ENCODE measurements at regions not wholly inside any gene's neighbourhood (a gene's known extent, or its start where the extent isn't known, plus 50 kb on each side); places are given as distances from the start of the nearest gene placed in this dataset.

DNA sequence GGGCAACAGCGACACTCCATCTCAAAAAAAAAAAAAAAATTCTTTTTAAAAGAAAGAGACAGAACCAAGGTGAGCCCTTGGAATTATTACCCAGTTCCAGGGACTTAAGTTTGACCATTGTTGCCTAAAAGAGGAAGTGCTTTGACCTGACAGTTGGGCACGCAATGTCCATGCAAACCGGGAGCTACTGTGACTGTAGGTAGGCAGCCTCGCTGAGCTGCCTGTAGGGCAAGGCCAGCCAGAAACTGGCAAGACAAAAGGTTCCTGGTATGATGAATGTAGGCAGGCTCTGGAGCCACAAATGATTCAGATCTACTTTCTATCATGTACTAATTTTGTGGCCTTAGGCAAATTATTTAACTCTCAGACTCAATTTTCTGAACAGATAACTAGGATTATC is 334.8 kb upstream of the ZNF462 start:
- no peak for DNase-seq (ENCODE audit: low read depth)

DNA sequence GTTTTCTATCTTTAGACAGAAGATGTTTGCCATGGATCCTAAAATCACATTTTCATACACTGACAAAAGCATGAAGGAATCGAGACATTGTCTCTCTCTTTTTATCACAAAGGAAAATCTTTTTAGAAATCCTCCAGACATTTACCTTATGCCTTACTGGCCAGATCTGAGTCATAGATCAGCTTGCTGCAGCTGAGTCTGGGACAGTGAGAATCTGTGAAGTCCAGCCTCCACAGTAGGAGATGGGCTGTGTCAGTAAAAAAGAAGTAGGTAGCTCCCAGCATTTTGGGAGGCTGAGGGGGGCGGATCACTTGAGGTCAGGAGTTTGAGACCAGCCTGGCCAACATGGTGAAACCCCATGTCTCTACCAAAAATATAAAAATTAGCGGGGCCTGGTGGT is 333.4 kb upstream of the ZNF462 start:
- DNase-seq (ENCODE audit: low read depth) = no peak

DNA sequence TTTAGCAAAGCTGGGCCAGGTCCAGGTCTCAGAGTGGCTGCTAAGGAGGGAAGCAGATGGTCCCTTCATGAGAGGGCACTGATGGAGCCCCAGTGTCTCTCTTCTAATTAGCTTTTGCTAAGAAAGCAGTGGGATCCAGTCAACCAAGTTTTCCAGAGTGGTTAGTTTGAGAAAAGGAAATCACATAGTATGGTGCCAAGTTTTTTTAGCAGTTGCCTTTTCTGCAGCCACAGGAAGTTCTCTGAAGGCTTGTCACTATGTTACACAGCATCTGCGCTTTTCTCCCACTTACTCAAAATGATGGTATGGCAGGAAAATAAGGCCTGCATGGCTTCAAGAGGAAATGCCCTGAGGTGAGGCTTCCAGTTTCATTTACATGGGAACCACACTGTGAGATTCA is 331.5 kb upstream of the ZNF462 start:
- no peak for DNase-seq (ENCODE audit: low read depth)

DNA sequence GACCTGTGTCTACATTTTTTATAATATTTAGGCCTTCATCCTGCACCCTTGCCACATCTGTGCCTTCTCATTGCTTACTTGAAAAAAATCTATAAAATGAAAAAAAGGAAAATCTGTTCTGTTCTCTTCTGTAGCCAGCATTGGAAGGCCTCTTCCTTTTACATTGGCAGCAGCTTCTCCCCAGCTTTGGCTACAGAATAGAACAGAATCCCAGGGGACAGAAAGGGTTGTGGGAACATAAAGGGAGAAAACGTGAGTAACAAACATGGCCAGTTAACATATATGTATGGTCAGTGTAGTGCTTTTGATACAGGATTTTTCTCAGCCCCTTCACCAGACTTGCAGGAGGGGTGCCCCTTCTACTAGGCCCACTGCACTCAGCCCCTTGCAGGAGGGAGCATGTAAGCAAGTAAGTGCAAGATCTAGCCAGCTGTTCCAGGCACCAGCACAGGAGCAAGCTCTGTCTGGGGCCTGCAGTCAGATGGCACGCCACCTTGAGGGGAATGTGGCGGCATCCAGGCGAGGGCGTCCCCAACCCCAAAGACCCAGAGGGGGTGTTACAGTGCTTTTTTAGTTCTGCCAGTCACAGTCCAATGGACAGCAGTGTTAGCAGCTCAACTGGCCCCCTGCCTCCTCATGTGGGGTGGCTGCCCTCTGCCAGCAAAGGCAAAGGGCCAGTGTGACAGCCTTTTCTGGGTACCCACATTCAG is 330.5 kb upstream of the ZNF462 start:
- DNase-seq (ENCODE audit: low read depth) = no peak

DNA sequence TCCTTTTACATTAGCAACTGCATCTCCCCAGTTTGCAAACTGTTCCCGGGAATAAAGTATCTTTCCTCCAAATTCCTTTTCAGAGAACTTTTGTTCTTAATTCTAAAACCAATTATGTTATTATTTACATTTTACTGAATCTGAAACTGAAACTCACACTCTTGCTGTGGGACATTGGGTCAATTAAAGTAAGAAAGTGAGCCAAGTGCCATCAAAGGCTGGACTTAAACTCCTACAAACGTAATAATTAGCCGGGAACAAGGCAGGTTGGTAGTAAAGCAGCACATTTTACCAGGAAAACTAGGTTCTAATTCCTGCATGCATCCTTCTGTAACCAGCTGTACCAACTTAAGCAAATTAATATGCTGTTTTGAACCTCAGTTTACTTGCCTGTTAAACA is 328.2 kb upstream of the ZNF462 start:
- DNase-seq (ENCODE audit: low read depth) = no peak

DNA sequence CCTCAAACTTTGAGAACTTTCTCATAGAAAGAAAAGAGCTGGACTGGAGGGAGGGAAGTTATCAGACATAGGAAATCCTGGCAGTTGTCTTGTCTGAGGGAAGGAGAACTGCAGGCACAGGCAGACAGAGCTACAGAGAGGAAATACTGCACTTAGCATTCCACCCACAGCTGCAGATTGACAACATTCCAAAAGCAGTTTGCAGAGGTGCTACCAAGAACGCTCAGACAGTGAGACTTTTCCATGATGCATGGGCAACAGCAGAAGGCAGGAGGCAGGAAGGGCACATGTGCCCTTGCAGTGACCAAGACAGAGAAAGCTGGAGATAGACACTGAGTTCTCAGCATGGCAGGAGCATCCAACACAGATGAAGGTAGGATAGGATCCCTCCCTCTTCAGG is 327.5 kb upstream of the ZNF462 start:
- no peak for DNase-seq (ENCODE audit: low read depth)

DNA sequence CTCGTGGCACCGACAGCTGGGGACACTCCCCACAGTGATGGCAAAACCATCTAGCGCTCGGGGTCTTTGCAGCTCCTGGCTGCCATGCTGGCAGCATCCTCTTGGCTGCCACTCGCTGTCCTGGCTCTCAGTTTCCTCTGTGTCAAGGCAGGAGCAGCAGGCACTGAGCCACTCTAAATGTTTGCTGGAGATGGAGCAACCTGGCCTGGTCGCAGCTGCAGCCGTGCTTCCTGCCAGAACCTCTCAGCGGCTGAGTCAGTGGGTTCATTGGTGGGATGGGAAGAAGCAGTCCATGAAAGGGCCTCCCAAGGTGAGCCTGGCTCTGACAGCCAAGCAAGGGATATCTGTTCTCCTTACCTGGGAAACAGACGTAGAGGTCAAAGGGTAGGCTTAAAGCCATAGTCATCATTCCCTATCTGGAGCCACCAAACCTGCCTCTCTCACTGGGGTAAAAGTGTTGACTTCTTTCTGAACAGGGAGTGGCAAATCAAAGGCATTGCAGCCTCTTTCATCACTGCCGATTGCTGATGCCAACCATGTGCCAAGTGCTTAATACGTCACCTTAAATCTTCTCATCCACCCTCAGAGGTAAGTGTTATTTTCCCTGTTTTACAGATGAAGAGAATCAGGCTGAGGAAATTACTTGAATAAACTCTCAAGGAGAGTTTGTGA is 304.8 kb upstream of the ZNF462 start:
- no peak for DNase-seq (ENCODE audit: low read depth)

DNA sequence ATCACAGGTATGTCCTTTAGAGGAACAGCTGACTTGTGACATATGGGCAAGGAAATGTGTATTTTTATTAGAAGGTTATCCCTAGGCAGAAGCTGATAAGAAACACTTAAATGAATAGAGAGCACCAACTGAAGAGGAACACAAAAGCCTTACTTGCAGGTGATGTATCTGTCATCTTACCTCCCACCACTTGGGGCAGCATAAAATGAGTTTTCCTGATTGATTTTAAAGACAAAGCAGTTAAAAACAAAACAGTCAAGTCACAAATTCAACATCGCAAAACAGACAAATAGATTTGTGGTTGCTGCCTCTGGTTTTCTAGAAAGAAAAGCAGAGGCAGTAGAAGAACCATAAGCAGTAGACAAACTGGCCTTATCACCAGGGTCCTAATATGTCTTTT is 302.4 kb upstream of the ZNF462 start:
- no peak for DNase-seq (ENCODE audit: low read depth)

DNA sequence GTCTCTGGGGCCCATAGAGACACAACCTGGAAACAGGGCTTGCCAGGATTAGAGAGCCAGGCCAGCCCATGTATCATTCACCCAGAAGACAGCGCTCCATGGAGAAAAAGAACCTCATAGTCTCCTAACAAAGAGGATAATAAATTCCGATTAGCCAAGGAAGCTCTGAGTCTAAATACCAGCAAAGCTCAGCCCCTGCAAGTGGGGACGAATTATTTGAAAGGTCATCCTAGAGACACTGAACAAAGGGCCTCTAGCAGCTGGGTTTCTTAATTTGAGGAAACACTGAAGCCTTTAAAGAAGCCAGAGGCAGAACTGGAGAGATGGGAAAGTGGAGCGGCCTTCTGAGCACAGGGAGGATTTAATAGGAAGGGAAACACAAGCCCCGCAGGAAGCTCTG is 287.1 kb upstream of the ZNF462 start:
- no peak for DNase-seq (ENCODE audit: low read depth)

DNA sequence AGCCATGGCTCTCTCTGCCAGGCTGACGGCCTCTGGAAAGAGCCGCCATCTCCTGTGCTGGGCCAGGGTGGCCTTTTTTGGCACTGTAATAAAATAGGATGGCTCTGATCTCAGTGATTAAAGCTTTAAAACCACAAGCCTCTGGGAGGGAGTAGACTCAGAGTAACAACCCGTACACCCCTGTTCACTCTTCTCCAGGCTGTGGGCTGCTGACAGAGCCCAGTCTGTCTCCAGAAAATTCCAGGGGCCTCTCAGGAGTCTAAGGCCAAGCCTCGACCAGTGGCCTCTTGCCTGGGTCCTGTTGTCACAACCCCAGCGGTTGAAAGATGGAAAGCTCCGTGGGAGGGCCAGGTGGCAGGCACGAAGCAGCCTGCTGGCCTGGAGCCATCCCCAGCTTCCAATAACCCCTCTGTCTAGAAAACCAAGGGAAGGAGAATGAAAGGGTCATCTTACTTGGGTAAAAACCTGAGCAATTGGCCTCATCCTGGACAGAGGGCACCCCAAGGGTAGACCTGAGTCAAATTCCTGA is 286.7 kb upstream of the ZNF462 start:
- no peak for DNase-seq (ENCODE audit: low read depth)

DNA sequence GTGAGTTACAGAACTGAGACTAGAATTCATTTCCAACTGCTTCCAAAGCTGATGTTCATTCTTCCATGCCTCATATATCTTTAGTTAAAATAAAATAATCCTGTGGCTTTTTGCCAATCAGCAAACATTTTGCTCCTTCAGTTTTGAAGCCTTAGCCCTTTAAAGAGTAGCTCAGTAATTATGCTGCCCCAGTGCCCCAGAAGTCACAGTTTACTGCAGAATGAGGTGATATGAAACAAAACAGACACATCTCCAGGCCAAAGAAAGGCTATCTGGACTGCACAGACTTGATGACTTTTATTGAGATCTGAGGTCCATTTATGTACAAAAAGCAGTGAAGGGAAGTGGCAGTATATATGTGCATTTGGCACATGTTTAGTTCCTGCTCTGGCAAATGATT is 285.8 kb upstream of the ZNF462 start:
- no peak for DNase-seq (ENCODE audit: low read depth)

DNA sequence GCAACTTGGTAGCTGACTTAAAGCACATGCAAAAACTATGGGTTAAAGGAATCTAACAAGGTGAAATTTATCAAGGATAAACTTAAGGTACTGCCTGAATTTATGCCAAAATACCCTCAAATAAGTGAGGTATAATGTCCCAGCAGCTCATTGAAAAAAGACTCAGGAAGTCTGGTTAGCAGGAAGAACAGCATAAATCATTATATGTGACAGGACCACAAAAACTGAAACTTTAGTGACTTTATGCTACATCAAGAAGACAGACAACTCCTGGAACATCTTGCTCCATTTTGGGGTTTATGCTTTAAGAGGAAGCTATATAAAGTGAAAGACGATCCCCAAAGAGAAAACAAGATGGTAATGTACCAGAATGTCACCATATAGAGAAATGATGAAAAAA is 282.4 kb upstream of the ZNF462 start:
- no peak for DNase-seq (ENCODE audit: low read depth)

DNA sequence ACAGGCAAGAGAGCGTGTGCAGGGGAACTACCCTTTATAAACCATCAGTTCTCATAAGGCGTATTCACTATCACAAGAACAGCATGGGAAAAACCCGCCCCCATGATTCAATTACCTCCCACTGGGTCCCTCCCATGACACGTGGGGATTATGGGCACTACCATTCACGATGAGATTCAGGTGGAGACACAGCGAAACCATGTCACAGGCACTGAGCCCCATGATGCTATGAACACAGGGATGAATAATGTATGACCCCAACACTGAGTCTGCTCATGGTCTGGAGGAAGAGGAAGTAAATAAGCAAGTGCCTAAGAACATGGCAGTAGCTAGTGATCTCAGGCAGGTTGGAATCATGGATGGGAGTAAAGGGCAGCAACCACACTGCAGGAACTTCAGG is 281.0 kb upstream of the ZNF462 start:
- DNase-seq (ENCODE audit: low read depth) = no peak

DNA sequence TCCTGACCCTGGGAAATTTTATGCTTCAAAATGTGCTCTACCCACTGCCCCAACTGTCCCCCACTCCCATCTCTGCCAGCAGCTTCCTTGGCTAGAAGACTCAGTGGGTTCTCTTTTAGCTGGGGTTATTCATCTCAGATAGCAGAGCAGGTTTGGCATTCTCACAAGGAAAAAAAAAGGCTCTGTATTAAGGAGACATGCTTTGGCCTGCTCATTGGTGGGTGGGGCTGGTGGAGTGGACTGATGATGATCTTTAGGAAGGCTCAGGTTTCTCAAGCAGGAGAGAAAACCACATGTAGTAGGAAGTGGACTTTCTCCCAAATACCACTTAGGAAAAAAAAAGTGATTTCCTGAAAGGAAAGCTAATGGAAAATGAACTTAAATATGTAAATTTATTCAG is 279.2 kb upstream of the ZNF462 start:
- no peak for DNase-seq (ENCODE audit: low read depth)

DNA sequence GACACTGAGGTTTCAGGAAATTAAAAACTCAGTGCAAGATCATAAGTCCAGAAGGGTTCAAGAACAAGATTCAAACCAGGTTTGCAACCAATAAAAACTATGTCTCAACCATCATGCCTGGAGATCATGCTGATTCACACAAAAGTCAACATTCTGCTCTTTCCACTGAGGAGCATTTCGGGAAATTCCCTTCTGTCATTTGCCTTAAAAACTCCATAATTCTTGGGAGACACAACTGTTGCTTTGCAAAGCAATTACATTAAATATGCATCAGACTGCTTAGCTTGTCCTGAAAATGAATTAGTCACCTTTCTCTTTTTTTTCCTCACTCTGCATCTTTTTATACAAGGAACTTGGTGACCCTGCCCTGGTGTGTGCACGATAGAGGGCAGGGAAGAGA is 275.9 kb upstream of the ZNF462 start:
- no peak for DNase-seq (ENCODE audit: low read depth)

DNA sequence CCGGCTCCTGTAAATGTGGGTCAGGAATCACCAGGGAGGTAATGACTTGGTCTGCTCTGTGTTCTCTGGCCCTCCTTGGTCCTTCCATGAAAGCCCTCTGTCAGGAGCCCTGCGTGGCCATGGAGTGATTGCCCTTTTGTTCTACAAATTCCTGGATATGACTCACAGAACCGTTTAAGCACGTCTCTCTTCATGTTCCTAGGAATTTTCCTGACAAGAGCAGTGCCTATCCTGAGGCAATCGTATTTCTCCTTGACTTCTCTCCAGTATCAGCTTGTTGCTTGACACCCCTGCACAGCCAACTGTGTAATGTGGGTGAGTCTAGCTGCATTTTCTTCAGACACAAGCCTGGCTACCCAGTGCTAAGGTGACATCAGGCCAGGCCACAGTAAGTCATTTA is 274.3 kb upstream of the ZNF462 start:
- DNase-seq (ENCODE audit: low read depth) = no peak

DNA sequence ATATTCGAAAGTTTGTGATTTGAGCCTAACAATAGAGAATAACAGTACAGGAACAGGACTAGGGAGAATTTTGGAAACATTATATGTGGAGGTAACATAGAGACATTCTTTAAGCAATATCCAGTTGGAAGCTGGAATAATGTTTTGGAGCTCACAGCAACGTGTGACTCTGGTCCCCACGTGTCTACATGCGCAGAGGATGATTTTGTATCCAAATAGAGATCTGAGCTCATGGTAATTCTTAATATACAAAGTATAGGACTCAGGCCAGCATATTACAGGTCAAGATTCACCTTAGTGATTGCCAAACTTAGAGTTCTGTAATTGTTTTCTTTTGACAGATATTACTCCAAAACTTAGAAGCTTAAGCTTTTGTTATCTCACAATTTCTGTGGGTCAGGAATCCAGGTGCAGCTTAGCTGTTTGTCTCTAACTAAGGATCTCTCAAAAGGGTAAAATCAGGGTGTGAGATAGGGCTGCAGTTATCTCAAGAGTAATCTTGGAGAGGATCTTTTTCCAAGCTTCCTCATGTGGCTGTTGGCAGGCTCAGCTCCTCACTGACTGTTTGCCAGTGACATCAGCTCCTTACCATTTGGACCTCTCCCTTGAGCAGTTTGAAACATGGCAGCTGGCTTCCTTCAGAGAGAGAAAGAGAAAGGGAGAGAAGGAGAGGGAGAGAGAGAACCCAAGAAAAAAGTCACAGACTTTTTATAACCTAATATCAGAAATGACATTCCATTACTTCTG is 272.0 kb upstream of the ZNF462 start:
- no peak for DNase-seq (ENCODE audit: low read depth)

DNA sequence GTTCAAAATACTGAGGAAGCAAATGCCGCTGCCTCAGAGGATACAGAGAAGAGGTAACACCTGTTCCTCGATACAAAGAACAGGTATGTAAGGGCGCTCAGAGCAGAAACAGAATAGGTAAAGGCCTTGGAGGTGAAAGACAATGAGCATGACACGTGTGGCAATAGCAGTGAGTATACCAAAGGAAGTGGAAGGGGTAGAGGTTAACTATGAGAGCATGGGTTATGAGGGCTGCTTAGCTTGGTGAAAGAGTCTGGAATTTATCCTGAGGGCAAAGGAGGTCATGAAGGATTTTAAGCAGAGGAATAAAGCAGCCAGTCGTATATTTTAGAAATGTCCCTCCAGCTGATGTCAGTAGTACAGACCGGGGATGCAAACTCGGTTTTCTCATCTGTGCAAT is 269.8 kb upstream of the ZNF462 start:
- no peak for DNase-seq (ENCODE audit: low read depth)

DNA sequence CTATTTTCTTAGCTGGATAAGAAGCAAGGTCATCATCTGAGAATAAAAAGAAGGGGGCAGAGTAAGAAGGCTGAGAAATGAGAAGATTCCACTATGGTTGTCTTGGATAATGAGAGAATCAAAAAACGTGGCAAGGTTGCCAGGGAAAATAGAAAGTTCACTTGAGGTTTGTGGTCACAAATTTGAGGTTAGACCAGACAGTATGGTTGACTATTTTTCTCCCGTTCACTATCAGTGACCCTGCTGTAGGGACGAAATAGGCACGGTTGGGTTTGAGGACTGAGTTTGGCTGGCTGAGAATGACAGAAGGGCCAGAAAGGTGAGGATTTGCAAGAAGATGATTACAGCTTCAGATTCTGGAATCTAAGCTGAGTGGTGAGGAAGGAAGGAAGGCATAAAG is 266.0 kb upstream of the ZNF462 start:
- DNase-seq (ENCODE audit: low read depth) = no peak

DNA sequence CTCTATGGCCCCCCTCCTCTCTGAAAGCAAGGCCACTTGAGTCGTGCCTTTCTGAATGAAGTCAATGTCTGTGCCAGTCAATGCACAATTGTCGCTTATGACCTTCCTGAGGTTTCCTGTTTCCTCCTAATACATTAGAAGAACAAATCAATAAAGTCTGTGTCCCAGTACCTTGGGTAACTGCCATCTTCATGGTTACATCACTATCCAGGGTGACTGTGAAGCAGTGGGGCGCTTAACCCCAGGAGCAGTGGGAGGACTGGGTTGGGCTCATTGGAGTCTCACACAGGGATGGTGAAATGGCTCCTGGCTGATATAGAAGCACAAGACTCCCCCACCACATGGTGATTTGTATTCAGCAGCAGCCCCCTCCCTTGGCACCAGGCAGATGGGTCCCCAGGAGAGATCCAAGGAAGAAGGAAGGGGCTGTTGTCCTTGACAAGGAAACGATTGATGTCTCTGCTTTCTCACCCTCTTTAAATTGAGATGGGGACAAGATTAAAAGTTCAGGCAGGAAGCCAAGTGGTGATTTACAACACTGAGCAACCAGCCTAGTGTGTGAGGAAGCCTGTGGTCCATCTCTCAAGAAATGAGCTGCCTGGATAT is 261.9 kb upstream of the ZNF462 start:
- no peak for DNase-seq (ENCODE audit: low read depth)

DNA sequence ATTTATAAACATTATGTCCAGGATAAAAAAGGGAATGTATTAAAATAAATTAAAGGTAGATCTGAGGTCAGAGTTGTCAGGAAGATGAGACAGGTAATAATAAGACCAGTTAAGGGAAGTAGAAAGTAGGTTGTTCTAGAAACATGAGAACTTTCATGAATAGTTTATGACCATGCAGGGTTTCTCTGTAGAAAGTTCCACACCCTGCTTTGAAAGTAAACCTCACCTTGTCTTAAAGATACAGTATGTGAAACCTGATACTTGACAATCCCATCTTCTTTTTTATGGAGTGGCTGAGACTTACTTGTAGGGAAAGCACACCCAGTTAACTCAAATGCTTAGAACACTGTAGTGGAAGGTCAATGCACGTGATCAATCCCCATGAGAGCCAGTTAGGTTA is 260.6 kb upstream of the ZNF462 start:
- no peak for DNase-seq (ENCODE audit: low read depth)

DNA sequence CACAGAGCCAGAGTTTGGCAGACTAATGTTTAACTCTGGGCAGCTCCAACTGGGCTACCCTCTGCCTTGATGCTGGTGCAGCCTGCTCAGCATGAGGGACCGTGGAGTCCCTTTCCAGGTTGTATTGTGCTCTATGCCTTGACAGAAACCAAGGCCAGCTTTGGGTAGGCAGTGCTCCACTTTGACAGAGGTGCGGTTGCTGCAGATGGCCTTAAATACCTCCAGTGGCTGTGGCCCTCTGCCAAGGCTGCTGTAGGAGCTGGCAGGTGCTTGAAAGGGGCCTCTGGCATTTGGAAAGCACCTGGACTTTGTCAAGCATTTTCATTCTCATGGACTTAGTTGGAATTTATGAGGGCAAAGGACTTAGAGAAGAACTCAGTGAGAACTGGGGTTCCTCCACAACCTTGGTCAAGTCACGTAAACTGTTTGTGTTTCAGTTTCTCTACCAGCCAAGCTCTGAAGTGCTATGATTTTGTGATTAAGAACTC is 249.7 kb upstream of the ZNF462 start:
- DNase-seq (ENCODE audit: low read depth) = no peak
